DOHH2 (cell line): ENCODE measurements at regions not wholly inside any gene's neighbourhood (a gene's known extent, or its start where the extent isn't known, plus 50 kb on each side); places are given as distances from the start of the nearest gene placed in this dataset.

Experiments
- H3F3A ChIP-seq: fragments of 200-600 bp; sonication (generic), shearing (Covaris generic); 2 replicates; pipeline ENCODE4 v1.6.0; 2016; ENCODE audit warnings: antibody characterized with exemption, mild to moderate bottlenecking; ENCODE audit not compliant: control insufficient read depth, insufficient read depth
- H3K27ac ChIP-seq: fragments of 200-600 bp; sonication (generic); 2 replicates; pipeline ENCODE4 v1.5.1; 2014; ENCODE audit warnings: low read depth, mild to moderate bottlenecking, low read length, moderate library complexity
- H3K27me3 ChIP-seq: fragments of 200-600 bp; sonication (generic); 2 replicates; pipeline ENCODE4 v1.6.1; 2014; ENCODE audit warnings: mild to moderate bottlenecking, low read length, mixed read lengths; ENCODE audit not compliant: control insufficient read depth
- H3K36me3 ChIP-seq: fragments of 200-600 bp; sonication (generic); 2 replicates; pipeline ENCODE4 v1.6.1; 2014; ENCODE audit warnings: mild to moderate bottlenecking, low read length, moderate library complexity, mixed read lengths; ENCODE audit not compliant: control insufficient read depth
- H3K4me1 ChIP-seq: fragments of 200-600 bp; sonication (generic); 2 replicates; pipeline ENCODE4 v1.6.1; 2014; ENCODE audit warnings: mild to moderate bottlenecking, low read length, mixed read lengths; ENCODE audit not compliant: control insufficient read depth
- H3K4me2 ChIP-seq: fragments of 200-600 bp; sonication (generic); 2 replicates; pipeline ENCODE4 v1.6.0; 2014; ENCODE audit warnings: mild to moderate bottlenecking, low read length, moderate library complexity
- H3K4me3 ChIP-seq: fragments of 200-600 bp; sonication (generic); 2 replicates; pipeline ENCODE4 v1.5.1; 2014; ENCODE audit warnings: mild to moderate bottlenecking, low read length, mixed read lengths
- H3K79me2 ChIP-seq: fragments of 200-600 bp; sonication (generic); 2 replicates; pipeline ENCODE4 v1.6.1; 2014; ENCODE audit warnings: mild to moderate bottlenecking, low read length, mixed read lengths; ENCODE audit not compliant: control insufficient read depth
- H3K9me2 ChIP-seq: fragments of 200-600 bp; sonication (generic); replicated peaks from 2 replicates; pipeline ENCODE4 v1.6.1; 2014; ENCODE audit warnings: mild to moderate bottlenecking, low read length, mixed read lengths; ENCODE audit not compliant: control insufficient read depth
- H3K9me3 ChIP-seq: fragments of 200-600 bp; sonication (generic); 2 replicates; pipeline ENCODE4 v1.6.1; 2014; ENCODE audit warnings: antibody characterized with exemption, low read length, mixed read lengths; ENCODE audit not compliant: control insufficient read depth, insufficient read depth
- H4K20me1 ChIP-seq: fragments of 200-600 bp; sonication (generic); 2 replicates; pipeline ENCODE4 v1.6.0; 2014; ENCODE audit warnings: low read depth, mild to moderate bottlenecking, antibody characterized with exemption, low read length, moderate library complexity; ENCODE audit not compliant: control insufficient read depth, insufficient read depth
- EZH2phosphoT487 ChIP-seq: fragments of 200-600 bp; sonication (generic); IDR thresholded peaks from 2 replicates; pipeline ENCODE4 v1.6.1; 2017; ENCODE audit warnings: borderline replicate concordance, mild to moderate bottlenecking, antibody characterized with exemption, low read length, moderate library complexity, mixed read lengths
- TF ChIP-seq, protein P1 (sequence below): fragments of 200-600 bp; sonication (generic); IDR thresholded peaks from one replicate; pipeline ENCODE4 v1.5.1; 2014; ENCODE audit warnings: antibody characterized with exemption, mild to moderate bottlenecking, low read depth, low read length; ENCODE audit not compliant: poor library complexity, severe bottlenecking

DNA sequence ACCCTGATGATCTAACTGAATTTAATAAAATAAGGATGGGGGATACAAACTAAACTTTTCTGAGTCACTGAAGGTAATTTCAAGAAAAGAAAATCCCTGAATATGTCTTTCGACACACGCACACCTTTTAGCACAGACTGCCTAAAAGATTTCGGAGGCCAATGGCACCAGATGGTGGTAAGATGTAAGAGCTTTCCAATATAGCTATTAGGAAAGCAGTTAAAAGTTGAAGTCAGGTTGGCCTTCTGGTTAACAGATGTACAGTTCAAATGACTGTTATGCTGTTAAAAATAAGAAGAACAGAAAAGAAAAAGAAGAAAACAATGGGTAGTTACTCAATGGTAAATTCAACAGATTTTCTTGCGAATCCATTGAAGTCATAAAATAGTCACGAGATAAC lies 80.7 kb upstream of the KRR1 start:
- TF ChIP-seq, protein P1, sequence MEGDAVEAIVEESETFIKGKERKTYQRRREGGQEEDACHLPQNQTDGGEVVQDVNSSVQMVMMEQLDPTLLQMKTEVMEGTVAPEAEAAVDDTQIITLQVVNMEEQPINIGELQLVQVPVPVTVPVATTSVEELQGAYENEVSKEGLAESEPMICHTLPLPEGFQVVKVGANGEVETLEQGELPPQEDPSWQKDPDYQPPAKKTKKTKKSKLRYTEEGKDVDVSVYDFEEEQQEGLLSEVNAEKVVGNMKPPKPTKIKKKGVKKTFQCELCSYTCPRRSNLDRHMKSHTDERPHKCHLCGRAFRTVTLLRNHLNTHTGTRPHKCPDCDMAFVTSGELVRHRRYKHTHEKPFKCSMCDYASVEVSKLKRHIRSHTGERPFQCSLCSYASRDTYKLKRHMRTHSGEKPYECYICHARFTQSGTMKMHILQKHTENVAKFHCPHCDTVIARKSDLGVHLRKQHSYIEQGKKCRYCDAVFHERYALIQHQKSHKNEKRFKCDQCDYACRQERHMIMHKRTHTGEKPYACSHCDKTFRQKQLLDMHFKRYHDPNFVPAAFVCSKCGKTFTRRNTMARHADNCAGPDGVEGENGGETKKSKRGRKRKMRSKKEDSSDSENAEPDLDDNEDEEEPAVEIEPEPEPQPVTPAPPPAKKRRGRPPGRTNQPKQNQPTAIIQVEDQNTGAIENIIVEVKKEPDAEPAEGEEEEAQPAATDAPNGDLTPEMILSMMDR, result no peak
- no peak for TF ChIP-seq EZH2phosphoT487
- Histone ChIP-seq H3K9me3 (no peaks in the 10 kb centered on the region), H4K20me1 (no peaks in the 10 kb centered on the region), H3K79me2 (no peaks in the 10 kb centered on the region), H3K27me3 (peaks cover 5% of the 10 kb centered on the region; the same call in 1 of the 2 replicates), H3F3A (no peaks in the 10 kb centered on the region), H3K4me3 (no peak overlapping the region), H3K9me2 (no peaks in the 10 kb centered on the region; the same call in 1 of the 2 replicates), H3K4me1 (no peaks in the 10 kb centered on the region), H3K27ac (no peak overlapping the region), H3K4me2 (no peak overlapping the region), H3K36me3 (no peaks in the 10 kb centered on the region)

DNA sequence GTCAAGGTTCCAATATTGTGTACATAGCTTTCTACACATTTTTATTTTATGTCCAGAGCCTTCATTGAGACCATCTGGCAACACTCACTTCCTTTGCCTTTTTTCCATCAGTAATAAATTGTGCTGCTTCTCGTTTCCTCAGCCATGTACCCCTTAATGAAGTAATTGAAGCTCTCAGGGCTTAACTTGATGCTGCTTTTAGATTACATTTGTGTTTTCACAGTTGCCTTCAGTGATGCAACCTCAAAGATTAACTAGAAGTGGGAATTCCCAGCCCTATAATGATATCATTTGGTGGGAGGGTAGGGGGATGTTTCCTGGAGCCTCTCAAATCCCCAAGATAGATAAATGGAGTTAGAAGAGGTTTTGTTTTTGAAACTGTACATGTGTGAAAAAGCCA lies 80.2 kb upstream of the KRR1 start:
- Histone ChIP-seq H3K79me2 (no peaks in the 10 kb centered on the region), H3K9me3 (no peaks in the 10 kb centered on the region), H3K9me2 (no peaks in the 10 kb centered on the region; the same call in 1 of the 2 replicates), H3K4me1 (no peaks in the 10 kb centered on the region), H3K27ac (no peak overlapping the region), H3K27me3 (peaks cover 5% of the 10 kb centered on the region; the same call in 1 of the 2 replicates), H3K36me3 (no peaks in the 10 kb centered on the region), H3K4me2 (no peak overlapping the region), H4K20me1 (no peaks in the 10 kb centered on the region), H3K4me3 (no peak overlapping the region), H3F3A (no peaks in the 10 kb centered on the region)
- TF ChIP-seq, protein P1, result no peak
- no peak for TF ChIP-seq EZH2phosphoT487

DNA sequence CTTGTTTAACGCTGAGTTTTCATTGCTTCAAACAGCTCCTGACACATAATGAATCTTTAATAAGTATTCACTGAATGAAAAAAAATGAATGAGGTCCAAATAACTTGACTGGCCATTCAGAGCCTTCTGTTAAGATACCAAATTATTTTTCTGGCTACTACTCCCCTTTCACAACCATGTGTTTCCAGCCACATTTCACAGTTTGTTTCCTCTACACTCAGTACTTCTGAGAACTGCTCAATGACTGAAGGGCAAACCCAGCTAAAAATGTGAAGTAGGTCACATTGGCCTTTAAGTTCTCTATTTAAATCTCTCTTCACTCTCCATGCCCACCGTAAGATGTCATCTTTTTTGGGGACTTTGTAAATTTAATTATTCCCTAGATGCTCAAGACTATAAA lies 78.4 kb upstream of the KRR1 start:
- H4K20me1 ChIP-seq, result no peaks in the 10 kb centered on the region
- no peak for TF ChIP-seq EZH2phosphoT487
- TF ChIP-seq, protein P1, result no peak

More for the DNA sequence above, 78.4 kb upstream of the KRR1 start:
- Histone ChIP-seq H3K9me3 (no peaks in the 10 kb centered on the region), H3F3A (no peaks in the 10 kb centered on the region), H3K4me2 (no peak overlapping the region), H3K27ac (no peak overlapping the region), H3K4me3 (no peak overlapping the region), H3K4me1 (no peaks in the 10 kb centered on the region), H3K27me3 (peaks cover 5% of the 10 kb centered on the region; the same call in 1 of the 2 replicates), H3K79me2 (no peaks in the 10 kb centered on the region), H3K9me2 (no peaks in the 10 kb centered on the region; the same call in 1 of the 2 replicates), H3K36me3 (no peaks in the 10 kb centered on the region)
